ENCODE measurements at regions not wholly inside any gene's neighbourhood (a gene's known extent, or its start where the extent isn't known, plus 50 kb on each side); places are given as distances from the start of the nearest gene placed in this dataset.

- no peak for DNase-seq (ENCODE audit: low read depth)
- H3K4me3 ChIP-seq (ENCODE audit: low read length) = no peak overlapping the region
- TF ChIP-seq CTCF (conservative IDR thresholded peaks at IDR 0.05; ENCODE audit: low read depth, low read length) = no peak
These were observed 193.5 kb downstream of the SPP2 start for GRCh38 chr2:234243871-234244565.

GRCh38 chr2:234242459-234242836, 191.9 kb downstream of the SPP2 start:
- no peak for DNase-seq (ENCODE audit: low read depth)
- no peak overlapping the region for H3K4me3 ChIP-seq (ENCODE audit: low read length)
- TF ChIP-seq CTCF (conservative IDR thresholded peaks at IDR 0.05; ENCODE audit: low read depth, low read length) = no peak

- no peak overlapping the region for H3K4me3 ChIP-seq (ENCODE audit: low read length)
- TF ChIP-seq CTCF (conservative IDR thresholded peaks at IDR 0.05; ENCODE audit: low read depth, low read length) = no peak
- peak; percentile 75 for DNase-seq (ENCODE audit: low read depth)
These were observed 191.4 kb downstream of the SPP2 start for GRCh38 chr2:234241656-234242458.

- no peak overlapping the region for H3K4me3 ChIP-seq (ENCODE audit: low read length)
- no peak for TF ChIP-seq CTCF (conservative IDR thresholded peaks at IDR 0.05; ENCODE audit: low read depth, low read length)
- DNase-seq (ENCODE audit: low read depth) = no peak
These were observed 190.4 kb downstream of the SPP2 start for GRCh38 chr2:234240917-234241316.

- no peak for TF ChIP-seq CTCF (conservative IDR thresholded peaks at IDR 0.05; ENCODE audit: low read depth, low read length)
- no peak for DNase-seq (ENCODE audit: low read depth)
- H3K4me3 ChIP-seq (ENCODE audit: low read length) = no peak overlapping the region
These were observed 184.7 kb downstream of the SPP2 start for GRCh38 chr2:234235191-234235590.

- DNase-seq (ENCODE audit: low read depth) = no peak
- H3K4me3 ChIP-seq (ENCODE audit: low read length) = no peak overlapping the region
- TF ChIP-seq CTCF (conservative IDR thresholded peaks at IDR 0.05; ENCODE audit: low read depth, low read length) = no peak
These were observed 181.0 kb downstream of the SPP2 start for GRCh38 chr2:234231460-234231859.

GRCh38 chr2:234219046-234219310, 168.5 kb downstream of the SPP2 start:
- no peak for DNase-seq (ENCODE audit: low read depth)
- H3K4me3 ChIP-seq (ENCODE audit: low read length) = no peak overlapping the region
- TF ChIP-seq CTCF (conservative IDR thresholded peaks at IDR 0.05; ENCODE audit: low read depth, low read length) = no peak
